Ovary (tissue), 7 donors: ENCODE measurements at regions not wholly inside any gene's neighbourhood (a gene's known extent, or its start where the extent isn't known, plus 50 kb on each side); places are given as distances from the start of the nearest gene placed in this dataset.

Source experiments
- DNase-seq, 5 donors: peaks; one replicate each; pipeline ENCODE4 v3.0.0-alpha.2; 2019 to 2020
- H3K27ac ChIP-seq, 2 donors: fragments of 200-600 bp; one replicate each; pipeline versions ENCODE4 v1.5.1 to v1.8.0; 2019 to 2022
- H3K27me3 ChIP-seq: fragments of 200-600 bp; one replicate; pipeline ENCODE4 v1.8.0; 2022
- H3K36me3 ChIP-seq: fragments of 200-600 bp; sonication (generic); one replicate; pipeline ENCODE4 v1.5.1; 2019
- H3K4me1 ChIP-seq: one replicate; pipeline ENCODE4 v1.8.1; 2013; ENCODE audit warnings: mild to moderate bottlenecking, moderate library complexity; ENCODE audit not compliant: insufficient read depth
- H3K4me3 ChIP-seq: fragments of 200-600 bp; sonication (generic); one replicate; pipeline ENCODE4 v1.5.1; 2017
- H3K9me3 ChIP-seq, 2 donors: fragments of 200-600 bp in 1 of 2; sonication (generic) in 1 of 2; one replicate each; pipeline versions ENCODE4 v1.5.1 to v1.8.1; 2013 to 2019; ENCODE audit warnings: mild to moderate bottlenecking in 1 of 2, moderate library complexity in 1 of 2
- EP300 ChIP-seq: sonication (generic); formaldehyde crosslinking; IDR thresholded peaks from one replicate; pipeline ENCODE4 v1.6.1; 2017; ENCODE audit warnings: antibody characterized with exemption
- POLR2A ChIP-seq: fragments of 450-650 bp; IDR thresholded peaks from one replicate; pipeline ENCODE4 v1.6.1; 2017; ENCODE audit warnings: antibody characterized with exemption, mild to moderate bottlenecking, moderate library complexity
- WGBS, 3 donors: extraction: QIAGEN DNeasy Blood & Tissue Kit in 1 of 3; methylation state at CpG; one replicate each; pipeline versions ENCODE4 v1.1.5 to v1.1.7; 2013 to 2017; 5-methylcytosine and 5-hydroxymethylcytosine counted together
- intact Hi-C, 4 donors: fragments of 100-400 bp; cut with DNase I; formaldehyde crosslinking; loops; one replicate each; pipeline versions ENCODE4 v1.11.0 to v1.15.1; 2022 to 2023
- TF ChIP-seq, protein P1 (sequence below), 3 donors: fragments of 450-650 bp in 2 of 3; fragments of 200-600 bp in 1 of 3; IDR thresholded peaks; one replicate each; pipeline versions ENCODE4 v1.5.1 to v1.8.0; 2016 to 2022; ENCODE audit warnings: antibody characterized with exemption in 3 of 3, mild to moderate bottlenecking in 1 of 3
- donor health status: DM: no; HTN: no; CAD: no; lungs with moderate emphysema.
- donor health status: DM: no; HTN: no; CAD: no.
- donor health status: Bipolar disorder and iron deficiency.
- donor health status: DM: no; HTN: no; CAD: no.
- donor health status: DM: yes; HTN: yes; CAD: no.

DNA sequence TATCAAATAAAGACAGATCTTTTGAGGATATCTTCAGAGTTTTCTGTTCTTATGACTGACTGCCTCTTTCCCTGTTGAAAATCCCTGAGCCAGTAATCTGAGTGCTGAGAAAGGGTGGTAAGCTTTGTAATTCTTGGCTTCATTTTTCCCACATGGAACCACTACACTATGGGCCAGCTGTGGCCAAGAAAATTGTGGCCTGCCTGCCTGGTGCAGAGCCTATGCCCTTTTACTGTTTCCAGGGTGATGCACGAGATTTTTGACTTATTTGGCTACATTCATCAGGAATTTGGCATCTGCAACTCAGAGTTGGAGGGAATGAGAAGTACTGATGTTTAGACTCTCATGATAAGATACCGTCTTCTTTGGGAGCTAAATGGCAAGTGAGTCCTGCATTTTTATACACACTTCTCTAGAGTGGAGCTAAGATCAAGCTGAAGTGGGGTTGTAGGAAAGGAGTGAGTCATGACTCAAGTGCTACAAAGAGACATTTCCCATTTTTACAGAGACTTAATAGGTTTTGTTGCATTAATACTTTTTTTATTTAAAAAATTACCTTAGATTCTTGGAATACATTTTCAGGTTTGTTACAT is 328.2 kb upstream of the CDH7 start:
- DNase-seq: no peak
- WGBS, 3 donors: 28 to 33% (median 30%) methylated on average over 2 of the region's 2 CpGs
- no peak overlapping the region for H3K27ac ChIP-seq
- intact Hi-C loops: no loop called here
- no peaks in the 10 kb centered on the region for H3K36me3 ChIP-seq
- TF ChIP-seq EP300 (no peak), POLR2A (no peak)
- TF ChIP-seq, protein P1, sequence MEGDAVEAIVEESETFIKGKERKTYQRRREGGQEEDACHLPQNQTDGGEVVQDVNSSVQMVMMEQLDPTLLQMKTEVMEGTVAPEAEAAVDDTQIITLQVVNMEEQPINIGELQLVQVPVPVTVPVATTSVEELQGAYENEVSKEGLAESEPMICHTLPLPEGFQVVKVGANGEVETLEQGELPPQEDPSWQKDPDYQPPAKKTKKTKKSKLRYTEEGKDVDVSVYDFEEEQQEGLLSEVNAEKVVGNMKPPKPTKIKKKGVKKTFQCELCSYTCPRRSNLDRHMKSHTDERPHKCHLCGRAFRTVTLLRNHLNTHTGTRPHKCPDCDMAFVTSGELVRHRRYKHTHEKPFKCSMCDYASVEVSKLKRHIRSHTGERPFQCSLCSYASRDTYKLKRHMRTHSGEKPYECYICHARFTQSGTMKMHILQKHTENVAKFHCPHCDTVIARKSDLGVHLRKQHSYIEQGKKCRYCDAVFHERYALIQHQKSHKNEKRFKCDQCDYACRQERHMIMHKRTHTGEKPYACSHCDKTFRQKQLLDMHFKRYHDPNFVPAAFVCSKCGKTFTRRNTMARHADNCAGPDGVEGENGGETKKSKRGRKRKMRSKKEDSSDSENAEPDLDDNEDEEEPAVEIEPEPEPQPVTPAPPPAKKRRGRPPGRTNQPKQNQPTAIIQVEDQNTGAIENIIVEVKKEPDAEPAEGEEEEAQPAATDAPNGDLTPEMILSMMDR (IDR thresholded peaks at IDR 0.05): no peak
- H3K4me3 ChIP-seq: no peak overlapping the region
- no peaks in the 10 kb centered on the region for H3K27me3 ChIP-seq
- H3K9me3 ChIP-seq: no peaks in the 10 kb centered on the region
- H3K4me1 ChIP-seq: no peaks in the 10 kb centered on the region

DNA sequence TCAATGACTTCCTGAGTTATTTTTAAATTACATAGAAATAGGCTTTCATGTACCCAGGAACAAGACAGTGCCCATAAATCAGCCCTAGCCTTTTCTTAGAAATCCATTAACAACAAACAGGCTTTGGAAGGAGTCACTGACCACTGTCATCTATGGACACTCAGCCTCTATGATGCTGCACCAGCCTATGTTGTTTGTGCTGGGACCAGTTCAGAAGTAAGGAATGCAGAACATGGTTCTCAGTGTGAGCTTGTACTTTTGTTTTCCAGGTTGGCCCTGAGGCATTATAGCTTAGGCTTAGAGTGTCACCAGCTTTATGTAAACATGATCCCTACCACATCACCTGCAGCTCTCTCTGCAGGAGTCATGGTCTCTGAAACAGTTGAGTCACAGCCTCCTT is 335.7 kb upstream of the CDH7 start:
- Histone ChIP-seq H3K4me1 (no peaks in the 10 kb centered on the region), H3K27me3 (no peaks in the 10 kb centered on the region), H3K27ac (no peak overlapping the region), H3K4me3 (no peak overlapping the region), H3K9me3 (no peaks in the 10 kb centered on the region), H3K36me3 (no peaks in the 10 kb centered on the region)
- TF ChIP-seq POLR2A: no peak
- no peak for TF ChIP-seq EP300
- TF ChIP-seq, protein P1 (IDR thresholded peaks at IDR 0.05): no peak
- DNase-seq: no peak
- intact Hi-C loops: no loop called here

DNA sequence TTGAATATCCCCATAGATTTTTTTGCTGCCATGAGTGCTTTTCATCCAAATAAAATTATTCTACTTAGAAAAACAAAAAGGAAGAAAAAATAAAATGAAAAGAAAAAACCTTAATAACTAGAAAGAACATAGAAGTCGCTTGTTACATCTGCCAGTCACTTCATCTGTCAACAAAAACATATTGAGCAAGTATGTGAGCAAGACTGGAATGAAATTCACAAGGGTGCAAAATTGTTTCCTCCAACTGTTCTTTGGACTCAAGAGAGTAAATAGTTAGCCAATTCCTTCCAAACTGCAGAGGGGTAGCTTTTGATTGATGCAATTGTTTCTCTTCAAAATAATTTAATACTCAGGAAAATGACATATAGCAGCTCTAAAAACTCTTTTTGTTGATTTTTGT is 336.3 kb upstream of the CDH7 start:
- no peaks in the 10 kb centered on the region for H3K27me3 ChIP-seq
- WGBS, 3 donors: 85 to 89% (median 88%) methylated on average over 1 of the region's 1 CpG
- no peak overlapping the region for H3K27ac ChIP-seq
- TF ChIP-seq EP300 (no peak), POLR2A (no peak)
- TF ChIP-seq, protein P1 (IDR thresholded peaks at IDR 0.05): no peak
- intact Hi-C loops: no loop called here
- H3K36me3 ChIP-seq: no peaks in the 10 kb centered on the region
- DNase-seq: no peak
- H3K4me1 ChIP-seq: no peaks in the 10 kb centered on the region
- H3K4me3 ChIP-seq: no peak overlapping the region
- H3K9me3 ChIP-seq: no peaks in the 10 kb centered on the region

DNA sequence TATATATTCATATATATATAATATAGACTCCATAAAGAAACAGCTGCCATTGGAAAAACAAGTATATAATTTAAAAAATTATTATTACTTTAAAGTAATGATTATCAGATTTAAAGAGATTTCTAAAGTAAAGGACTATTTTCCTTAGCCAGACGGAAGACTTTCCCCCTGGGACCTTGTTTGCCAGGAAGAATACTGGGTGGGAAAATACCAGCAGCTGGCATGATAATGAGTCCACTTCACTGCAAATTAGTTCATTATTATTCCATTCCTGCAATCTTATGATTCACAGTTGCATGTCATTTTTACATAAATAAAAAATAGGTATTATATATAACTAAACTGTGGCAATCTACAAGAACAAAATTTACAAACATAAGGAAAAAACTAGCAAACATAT is 339.8 kb upstream of the CDH7 start:
- H3K4me3 ChIP-seq: no peak overlapping the region

DNA sequence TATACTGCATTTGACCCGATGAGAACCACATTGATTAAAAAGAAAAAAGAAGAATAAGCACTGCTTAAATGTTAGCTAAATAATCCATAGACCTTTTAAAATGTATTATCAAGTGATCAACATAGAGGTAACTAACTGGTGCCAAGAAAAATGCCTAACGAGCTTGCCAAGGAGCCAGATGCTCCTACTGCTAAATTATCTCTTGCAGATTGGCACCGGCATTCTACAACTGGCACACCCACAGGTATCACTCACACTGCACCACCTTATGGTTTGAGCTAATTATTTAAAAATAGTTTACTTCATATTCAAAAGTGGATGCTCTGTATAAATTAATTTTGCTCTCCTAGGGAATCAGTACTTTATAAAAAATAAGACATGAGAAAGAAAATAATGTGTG is 341.6 kb upstream of the CDH7 start:
- WGBS, 3 donors: 23 to 44% (median 23%) methylated on average over 3 of the region's 3 CpGs
- Histone ChIP-seq H3K27me3 (no peaks in the 10 kb centered on the region), H3K9me3 (no peaks in the 10 kb centered on the region), H3K4me1 (no peaks in the 10 kb centered on the region), H3K27ac (no peak overlapping the region), H3K4me3 (no peak overlapping the region), H3K36me3 (no peaks in the 10 kb centered on the region)
- no peak for TF ChIP-seq EP300
- TF ChIP-seq POLR2A: no peak
- TF ChIP-seq, protein P1 (IDR thresholded peaks at IDR 0.05): no peak
- intact Hi-C loops: no loop called here
- DNase-seq: no peak

More for the DNA sequence above, 339.8 kb upstream of the CDH7 start:
- no peaks in the 10 kb centered on the region for H3K4me1 ChIP-seq
- TF ChIP-seq EP300: no peak
- H3K27me3 ChIP-seq: no peaks in the 10 kb centered on the region
- H3K27ac ChIP-seq: no peak overlapping the region
- H3K36me3 ChIP-seq: no peaks in the 10 kb centered on the region
- no peak for DNase-seq
- no peaks in the 10 kb centered on the region for H3K9me3 ChIP-seq
- intact Hi-C loops: no loop called here
- 62 to 84% (median 75%) methylated on average over 1 of the region's 1 CpG for WGBS, 3 donors
